ENCODE measurements at regions not wholly inside any gene's neighbourhood (a gene's known extent, or its start where the extent isn't known, plus 50 kb on each side); places are given as distances from the start of the nearest gene placed in this dataset.

DNA sequence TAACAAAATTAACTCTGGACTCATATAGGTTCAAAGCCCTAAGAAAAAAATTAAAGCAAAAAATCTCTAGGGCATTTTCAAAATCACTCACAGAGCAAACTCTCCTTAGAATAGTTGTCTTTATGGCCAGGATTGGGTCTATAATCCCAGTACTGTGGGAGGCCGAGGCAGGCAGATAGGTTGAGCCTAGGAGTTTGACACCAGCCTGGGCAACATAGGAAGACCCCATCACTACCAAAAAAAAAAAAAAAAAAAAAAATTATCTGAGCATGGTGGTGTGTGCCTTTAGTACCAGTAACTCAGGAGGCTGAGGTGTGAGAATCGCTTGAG lies 378.1 kb upstream of the TGFBR2 start:
- CTCF ChIA-PET: no interaction called here
- BruUV-seq (replicated peaks): no TSS peak
- ATAC-seq: no peak
- TF ChIP-seq TCF7L2 (IDR thresholded peaks at IDR 0.05; ENCODE audit: low read depth, low read length) (no peak), POLR2AphosphoS5 (IDR thresholded peaks at IDR 0.05; ENCODE audit: low read depth, low read length) (no peak), SIN3A (IDR thresholded peaks at IDR 0.05; ENCODE audit: borderline replicate concordance, insufficient read depth, low read depth, low read length) (no peak)
- TF ChIP-seq, protein P1, sequence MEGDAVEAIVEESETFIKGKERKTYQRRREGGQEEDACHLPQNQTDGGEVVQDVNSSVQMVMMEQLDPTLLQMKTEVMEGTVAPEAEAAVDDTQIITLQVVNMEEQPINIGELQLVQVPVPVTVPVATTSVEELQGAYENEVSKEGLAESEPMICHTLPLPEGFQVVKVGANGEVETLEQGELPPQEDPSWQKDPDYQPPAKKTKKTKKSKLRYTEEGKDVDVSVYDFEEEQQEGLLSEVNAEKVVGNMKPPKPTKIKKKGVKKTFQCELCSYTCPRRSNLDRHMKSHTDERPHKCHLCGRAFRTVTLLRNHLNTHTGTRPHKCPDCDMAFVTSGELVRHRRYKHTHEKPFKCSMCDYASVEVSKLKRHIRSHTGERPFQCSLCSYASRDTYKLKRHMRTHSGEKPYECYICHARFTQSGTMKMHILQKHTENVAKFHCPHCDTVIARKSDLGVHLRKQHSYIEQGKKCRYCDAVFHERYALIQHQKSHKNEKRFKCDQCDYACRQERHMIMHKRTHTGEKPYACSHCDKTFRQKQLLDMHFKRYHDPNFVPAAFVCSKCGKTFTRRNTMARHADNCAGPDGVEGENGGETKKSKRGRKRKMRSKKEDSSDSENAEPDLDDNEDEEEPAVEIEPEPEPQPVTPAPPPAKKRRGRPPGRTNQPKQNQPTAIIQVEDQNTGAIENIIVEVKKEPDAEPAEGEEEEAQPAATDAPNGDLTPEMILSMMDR (IDR thresholded peaks at IDR 0.05): no peak
- TF ChIP-seq, protein P2, sequence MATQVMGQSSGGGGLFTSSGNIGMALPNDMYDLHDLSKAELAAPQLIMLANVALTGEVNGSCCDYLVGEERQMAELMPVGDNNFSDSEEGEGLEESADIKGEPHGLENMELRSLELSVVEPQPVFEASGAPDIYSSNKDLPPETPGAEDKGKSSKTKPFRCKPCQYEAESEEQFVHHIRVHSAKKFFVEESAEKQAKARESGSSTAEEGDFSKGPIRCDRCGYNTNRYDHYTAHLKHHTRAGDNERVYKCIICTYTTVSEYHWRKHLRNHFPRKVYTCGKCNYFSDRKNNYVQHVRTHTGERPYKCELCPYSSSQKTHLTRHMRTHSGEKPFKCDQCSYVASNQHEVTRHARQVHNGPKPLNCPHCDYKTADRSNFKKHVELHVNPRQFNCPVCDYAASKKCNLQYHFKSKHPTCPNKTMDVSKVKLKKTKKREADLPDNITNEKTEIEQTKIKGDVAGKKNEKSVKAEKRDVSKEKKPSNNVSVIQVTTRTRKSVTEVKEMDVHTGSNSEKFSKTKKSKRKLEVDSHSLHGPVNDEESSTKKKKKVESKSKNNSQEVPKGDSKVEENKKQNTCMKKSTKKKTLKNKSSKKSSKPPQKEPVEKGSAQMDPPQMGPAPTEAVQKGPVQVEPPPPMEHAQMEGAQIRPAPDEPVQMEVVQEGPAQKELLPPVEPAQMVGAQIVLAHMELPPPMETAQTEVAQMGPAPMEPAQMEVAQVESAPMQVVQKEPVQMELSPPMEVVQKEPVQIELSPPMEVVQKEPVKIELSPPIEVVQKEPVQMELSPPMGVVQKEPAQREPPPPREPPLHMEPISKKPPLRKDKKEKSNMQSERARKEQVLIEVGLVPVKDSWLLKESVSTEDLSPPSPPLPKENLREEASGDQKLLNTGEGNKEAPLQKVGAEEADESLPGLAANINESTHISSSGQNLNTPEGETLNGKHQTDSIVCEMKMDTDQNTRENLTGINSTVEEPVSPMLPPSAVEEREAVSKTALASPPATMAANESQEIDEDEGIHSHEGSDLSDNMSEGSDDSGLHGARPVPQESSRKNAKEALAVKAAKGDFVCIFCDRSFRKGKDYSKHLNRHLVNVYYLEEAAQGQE (IDR thresholded peaks at IDR 0.05; ENCODE audit: insufficient read depth in 1 of 2, low read depth in 2 of 2, low read length in 1 of 2): no peak
- POLR2A ChIA-PET: interaction anchor here (0.6 kb wide), 1 partner anchor 143 kb away, joined by 5 read pairs; no protein-coding TSS in a partner anchor
- no peak overlapping the region for H3K27ac ChIP-seq (ENCODE audit: low read length)
- intact Hi-C loops (cut with micrococcal nuclease; ENCODE audit: unreplicated experiment): no loop called here
- H3K4me3 ChIP-seq (ENCODE audit: low read depth in 2 of 2, low read length in 2 of 2): no peak overlapping the region
- no peaks in the 10 kb centered on the region for H3K36me3 ChIP-seq (ENCODE audit: control insufficient read depth, insufficient read depth, low read length)
- H3K9me3 ChIP-seq (ENCODE audit: control insufficient read depth, insufficient read depth, low read depth, low read length): no peaks in the 10 kb centered on the region
- in situ Hi-C loops (cut with HindIII; ENCODE audit: low pct_unique_long_range_greater_than_20kb, low sequenced_read_pairs): no loop called here
- H3K27me3 ChIP-seq (ENCODE audit: control insufficient read depth, insufficient read depth, low read length): no peaks in the 10 kb centered on the region
- no peaks in the 10 kb centered on the region; the same call in 1 of the 2 replicates for H3K4me1 ChIP-seq (ENCODE audit: control insufficient read depth, insufficient read depth, low read length)
- DNase-seq (ENCODE audit: low read depth, low spot score): no peak

DNA sequence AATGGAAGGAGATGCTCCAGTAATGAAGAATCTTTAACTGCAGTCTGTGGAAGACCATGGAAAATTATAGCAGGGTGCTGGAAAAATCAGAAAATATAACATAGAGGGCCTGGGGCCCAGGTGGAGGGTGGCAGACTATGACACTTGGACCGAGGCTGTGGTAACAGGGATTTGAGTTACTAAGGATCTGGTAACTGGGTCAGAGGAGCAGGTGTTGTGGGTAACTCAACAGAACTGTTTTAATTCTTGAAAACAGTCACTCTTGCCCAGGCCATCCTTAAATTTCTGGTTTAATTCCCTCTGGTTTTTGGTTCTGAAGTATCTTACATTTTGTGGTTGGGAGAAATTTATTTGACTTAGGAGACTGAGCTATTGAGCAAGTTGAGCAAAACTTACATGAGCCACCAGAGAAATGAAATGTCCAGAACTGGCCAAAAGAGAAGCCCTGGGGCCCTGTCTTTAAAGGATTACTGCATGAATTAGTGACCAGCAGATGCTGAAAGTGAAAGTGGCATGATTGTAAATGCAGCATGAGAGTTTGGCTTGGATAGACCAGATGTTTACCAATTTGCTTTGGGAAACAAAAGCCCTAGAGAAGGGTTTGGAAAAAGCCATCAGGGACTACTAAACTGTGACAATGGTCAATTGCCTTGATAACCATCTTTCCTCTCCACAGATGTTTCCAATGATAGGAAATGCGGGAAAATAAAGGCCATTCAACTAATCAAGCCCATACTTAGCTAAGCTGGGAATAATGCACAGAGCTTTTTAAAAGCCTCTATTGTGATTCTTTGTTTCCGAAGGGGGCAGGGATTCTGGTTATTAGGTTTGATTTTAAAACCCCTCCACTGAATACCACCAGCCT lies 374.9 kb upstream of the TGFBR2 start:
- ChIA-PET CTCF (no interaction called here), POLR2A (no interaction called here)
- BruUV-seq (replicated peaks): no TSS peak
- DNase-seq (ENCODE audit: low read depth, low spot score): no peak
- in situ Hi-C loops (cut with HindIII; ENCODE audit: low pct_unique_long_range_greater_than_20kb, low sequenced_read_pairs): no loop called here
- intact Hi-C loops (cut with micrococcal nuclease; ENCODE audit: unreplicated experiment): no loop called here
- H3K4me1 ChIP-seq (ENCODE audit: control insufficient read depth, insufficient read depth, low read length): peaks cover 4% of the 10 kb centered on the region; the same call in 1 of the 2 replicates
- TF ChIP-seq POLR2AphosphoS5 (IDR thresholded peaks at IDR 0.05; ENCODE audit: low read depth, low read length): no peak
- TF ChIP-seq, protein P2 (IDR thresholded peaks at IDR 0.05; ENCODE audit: insufficient read depth in 1 of 2, low read depth in 2 of 2, low read length in 1 of 2): no peak
- no peak for TF ChIP-seq TCF7L2 (IDR thresholded peaks at IDR 0.05; ENCODE audit: low read depth, low read length)
- no peak for TF ChIP-seq SIN3A (IDR thresholded peaks at IDR 0.05; ENCODE audit: borderline replicate concordance, insufficient read depth, low read depth, low read length)
- TF ChIP-seq, protein P1 (IDR thresholded peaks at IDR 0.05): no peak
- H3K27ac ChIP-seq (ENCODE audit: low read length): peak overlapping the region; percentile 39; the same call in 1 of the 2 replicates
- ATAC-seq: no peak
- H3K4me3 ChIP-seq (ENCODE audit: low read depth in 2 of 2, low read length in 2 of 2): no peak overlapping the region
- no peaks in the 10 kb centered on the region for H3K27me3 ChIP-seq (ENCODE audit: control insufficient read depth, insufficient read depth, low read length)
- H3K36me3 ChIP-seq (ENCODE audit: control insufficient read depth, insufficient read depth, low read length): no peaks in the 10 kb centered on the region
- no peaks in the 10 kb centered on the region for H3K9me3 ChIP-seq (ENCODE audit: control insufficient read depth, insufficient read depth, low read depth, low read length)

All from Panc1 (cell line).